ENCODE measurements at regions not wholly inside any gene's neighbourhood (a gene's known extent, or its start where the extent isn't known, plus 50 kb on each side); places are given as distances from the start of the nearest gene placed in this dataset.

GRCh38 chr19:32012886-32013631, 332.4 kb upstream of the ZNF507 start:
- no peak overlapping the region for H2BK20ac ChIP-seq (ENCODE audit: low read length)
- H3K4me1 ChIP-seq (replicated peaks in 1 of 4; ENCODE audit: control insufficient read depth in 3 of 4, insufficient read depth in 4 of 4, low read length in 3 of 4) = no peaks in the 10 kb centered on the region
- H3K18ac ChIP-seq (ENCODE audit: extremely low read depth, low read length) = no peak overlapping the region
- no peak overlapping the region for H3K23ac ChIP-seq (ENCODE audit: insufficient read length)
- H2BK120ac ChIP-seq (replicated peaks; ENCODE audit: low read depth, low read length) = no peak overlapping the region
- no peak overlapping the region for H2BK12ac ChIP-seq (ENCODE audit: low read depth, low read length)
- no peak overlapping the region for H2AK5ac ChIP-seq (ENCODE audit: low read depth, low read length)
- no peak overlapping the region for H3K4ac ChIP-seq (replicated peaks; ENCODE audit: insufficient read length, low read depth, low read length)
- CTCF ChIA-PET (ENCODE audit: partially characterized antibody) = interaction anchor here (1.1 kb wide), 1 partner anchor 10 kb away, joined by 3 read pairs; no protein-coding TSS in a partner anchor
- no peak overlapping the region for H2BK5ac ChIP-seq (ENCODE audit: low read depth, low read length)
- no peak overlapping the region for H4K8ac ChIP-seq (ENCODE audit: extremely low read depth, insufficient read depth, low read length)
- no peaks in the 10 kb centered on the region for H4K20me1 ChIP-seq (replicated peaks in 1 of 2; ENCODE audit: control insufficient read depth in 1 of 2, insufficient read depth in 2 of 2, low read length in 2 of 2)
- no peaks in the 10 kb centered on the region for H3K27me3 ChIP-seq (replicated peaks in 1 of 4; ENCODE audit: control insufficient read depth in 3 of 4, extremely low read depth in 1 of 4, insufficient read depth in 3 of 4, low read length in 3 of 4)
- H2BK15ac ChIP-seq (ENCODE audit: low read length) = no peak overlapping the region
- H3K4me3 ChIP-seq (ENCODE audit: extremely low read depth in 1 of 4, insufficient read depth in 2 of 4, low read depth in 3 of 4, low read length in 4 of 4) = no peak overlapping the region
- no peak for TF ChIP-seq TCF12 (IDR thresholded peaks at IDR 0.05; ENCODE audit: low read depth, low read length)
- POLR2A ChIA-PET (ENCODE audit: partially characterized antibody) = no interaction called here
- peak in 1 of 2 experiments; percentile 33 for DNase-seq (ENCODE audit: low read depth in 1 of 2, low spot score in 2 of 2)
- no peaks in the 10 kb centered on the region for H3K9me3 ChIP-seq (ENCODE audit: insufficient read depth in 2 of 2, low read depth in 1 of 2, low read length in 1 of 2)
- 82% methylated on average over 6 of the region's 6 CpGs; no CpG with 5 or more reads in 1 of the 2 experiments for WGBS, 2 experiments (ENCODE audit: extremely low coverage in 1 of 2, insufficient coverage in 1 of 2, insufficient read length in 1 of 2, insufficient replicate concordance in 2 of 2, low coverage in 1 of 2, low lambda C conversion rate in 2 of 2, missing lambda C conversion rate in 1 of 2)
- no peak overlapping the region for H3K14ac ChIP-seq (ENCODE audit: insufficient read length)
- no peaks in the 10 kb centered on the region for H3K79me2 ChIP-seq (ENCODE audit: control insufficient read depth in 1 of 2, insufficient read depth in 2 of 2, low read length in 2 of 2)
- no peak overlapping the region for H4K5ac ChIP-seq (ENCODE audit: insufficient read length, low read depth, low read length)
- H4K91ac ChIP-seq (replicated peaks; ENCODE audit: insufficient read length, low read length) = no peak overlapping the region
- H3K79me1 ChIP-seq (ENCODE audit: low read depth, low read length) = no peaks in the 10 kb centered on the region
- H3K27ac ChIP-seq (ENCODE audit: low read depth, low read length) = no peak overlapping the region
- no peak overlapping the region for H3K56ac ChIP-seq (replicated peaks; ENCODE audit: insufficient read length, low read depth, low read length)
- no peaks in the 10 kb centered on the region for H3K36me3 ChIP-seq (ENCODE audit: control insufficient read depth in 2 of 4, insufficient read depth in 4 of 4, low read length in 3 of 4)
- no peak overlapping the region for H3K9ac ChIP-seq (replicated peaks in 1 of 4; ENCODE audit: extremely low read depth in 1 of 4, low read depth in 3 of 4, low read length in 3 of 4)
- no peak overlapping the region for H3K4me2 ChIP-seq (ENCODE audit: insufficient read depth in 1 of 2, low read depth in 2 of 2, low read length in 2 of 2)
- H2AFZ ChIP-seq (ENCODE audit: low read length) = no peak overlapping the region
- no peaks in the 10 kb centered on the region for H3K23me2 ChIP-seq (ENCODE audit: low read depth, low read length)
- FAIRE-seq = no peak
